Muscle of leg (tissue), 3 donors: ENCODE measurements at regions not wholly inside any gene's neighbourhood (a gene's known extent, or its start where the extent isn't known, plus 50 kb on each side); places are given as distances from the start of the nearest gene placed in this dataset.

ENCODE experiments used
- DNase-seq: peaks from one replicate; pipeline ENCODE4 v3.0.0; 2013
- H3K27ac ChIP-seq: one replicate; pipeline ENCODE4 v1.5.1; 2013; ENCODE audit warnings: mild to moderate bottlenecking, low read length, control low read depth
- H3K27me3 ChIP-seq: one replicate; pipeline ENCODE4 v1.6.1; 2013; ENCODE audit warnings: low read length; ENCODE audit not compliant: control insufficient read depth, insufficient read depth
- H3K36me3 ChIP-seq: one replicate; pipeline ENCODE4 v1.6.1; 2013; ENCODE audit warnings: low read length; ENCODE audit not compliant: control insufficient read depth, insufficient read depth
- H3K4me1 ChIP-seq: one replicate; pipeline ENCODE4 v1.6.1; 2013; ENCODE audit warnings: low read length; ENCODE audit not compliant: control insufficient read depth, insufficient read depth
- H3K4me3 ChIP-seq: one replicate; pipeline ENCODE4 v1.5.1; 2013; ENCODE audit warnings: low read length, control low read depth
- H3K9me3 ChIP-seq: replicated peaks from 2 replicates; pipeline ENCODE4 v1.6.1; 2013; ENCODE audit warnings: low read depth, low read length; ENCODE audit not compliant: control insufficient read depth
- WGBS: methylation state at CpG from one replicate; pipeline ENCODE4 v1.1.5; 2013; ENCODE audit warnings: missing lambda C conversion rate; ENCODE audit not compliant: insufficient coverage; 5-methylcytosine and 5-hydroxymethylcytosine counted together

DNA sequence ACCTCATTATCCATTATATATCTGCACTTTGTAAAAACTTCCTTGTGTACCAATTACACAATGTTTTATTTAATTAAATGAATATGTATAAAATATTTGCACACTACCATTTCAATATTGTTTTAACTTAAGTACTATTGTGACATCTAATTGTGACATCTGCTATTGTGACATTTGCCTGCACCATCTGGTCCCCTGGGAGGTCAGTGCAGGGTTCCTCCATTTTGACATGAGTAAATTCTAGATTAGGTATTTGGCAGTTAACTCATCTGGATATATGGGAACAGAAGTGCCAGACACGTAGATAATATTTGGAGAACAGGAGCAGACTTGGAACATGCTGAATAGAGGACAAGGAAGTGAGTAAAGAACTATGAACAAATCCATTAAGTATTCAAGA lies 332.1 kb downstream of the VGLL3 start:
- no CpG with 5 or more reads among the region's 1 CpG for WGBS
- H3K4me1 ChIP-seq: no peaks in the 10 kb centered on the region
- H3K36me3 ChIP-seq: no peaks in the 10 kb centered on the region
- no peaks in the 10 kb centered on the region for H3K9me3 ChIP-seq
- H3K27me3 ChIP-seq: no peaks in the 10 kb centered on the region
- no peak overlapping the region for H3K4me3 ChIP-seq
- H3K27ac ChIP-seq: no peak overlapping the region
- DNase-seq: no peak

DNA sequence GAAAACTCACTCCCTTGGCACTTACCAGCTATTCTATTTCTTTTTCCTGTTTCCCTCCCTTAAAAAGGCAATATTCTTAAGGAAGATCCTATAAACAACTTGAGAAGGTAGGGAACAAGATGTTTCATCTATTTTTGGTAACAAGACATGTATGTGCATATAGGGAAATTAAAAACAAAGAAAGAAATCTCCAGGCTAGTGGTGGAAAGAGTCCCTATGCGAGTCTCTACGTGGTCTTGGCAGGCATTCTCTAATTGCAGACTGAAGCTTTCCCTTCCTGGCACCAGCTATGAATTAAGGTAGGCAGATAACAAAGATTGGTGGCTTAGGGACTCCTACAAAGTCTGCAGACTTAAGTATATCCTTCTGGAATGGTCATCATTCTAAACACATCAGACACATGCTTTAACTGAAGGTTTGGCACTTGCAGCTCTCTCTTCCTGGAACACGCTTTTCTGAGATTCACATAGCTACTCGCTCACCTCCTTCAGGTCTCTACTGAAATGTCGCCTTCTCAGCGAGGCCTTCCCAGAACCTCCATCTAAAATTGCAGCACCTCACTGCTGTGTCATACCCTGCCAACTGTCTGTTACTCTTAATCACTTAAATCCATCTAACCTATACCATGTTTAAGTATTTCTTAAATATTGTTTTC lies 336.0 kb downstream of the VGLL3 start:
- Histone ChIP-seq H3K27ac (no peak overlapping the region), H3K9me3 (no peaks in the 10 kb centered on the region), H3K4me1 (no peaks in the 10 kb centered on the region), H3K36me3 (no peaks in the 10 kb centered on the region), H3K27me3 (no peaks in the 10 kb centered on the region), H3K4me3 (no peak overlapping the region)
- WGBS: 79% methylated on average over 3 of the region's 6 CpGs
- no peak for DNase-seq

DNA sequence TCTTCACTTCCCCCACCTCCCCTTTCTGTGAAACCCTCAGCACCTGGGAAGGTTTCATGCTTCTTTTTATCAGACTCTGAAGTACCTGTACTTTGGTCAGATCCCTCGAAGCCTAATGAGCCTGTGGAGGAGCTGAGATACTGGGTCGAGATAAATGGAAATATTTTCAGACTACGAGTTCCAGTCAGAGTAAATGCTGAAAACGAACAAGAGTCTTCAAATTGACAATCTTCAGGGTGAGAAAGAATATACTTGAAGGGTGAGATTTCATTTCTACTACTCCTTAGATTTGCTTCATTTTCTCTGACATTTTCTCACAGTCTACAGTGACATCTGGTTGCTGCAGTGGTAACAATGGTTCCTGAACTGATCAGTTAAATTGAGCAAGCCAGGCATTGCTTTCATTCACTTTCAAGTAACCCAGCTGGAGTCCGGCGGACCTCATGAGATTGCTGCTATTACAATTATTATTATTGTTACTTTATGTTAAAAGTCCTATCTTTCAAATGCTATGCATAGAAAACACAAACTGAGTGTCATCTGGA lies 337.2 kb downstream of the VGLL3 start:
- Histone ChIP-seq H3K4me3 (no peak overlapping the region), H3K4me1 (no peaks in the 10 kb centered on the region), H3K9me3 (no peaks in the 10 kb centered on the region), H3K36me3 (no peaks in the 10 kb centered on the region), H3K27ac (no peak overlapping the region), H3K27me3 (no peaks in the 10 kb centered on the region)
- WGBS: 64% methylated on average over 2 of the region's 6 CpGs
- no peak for DNase-seq

DNA sequence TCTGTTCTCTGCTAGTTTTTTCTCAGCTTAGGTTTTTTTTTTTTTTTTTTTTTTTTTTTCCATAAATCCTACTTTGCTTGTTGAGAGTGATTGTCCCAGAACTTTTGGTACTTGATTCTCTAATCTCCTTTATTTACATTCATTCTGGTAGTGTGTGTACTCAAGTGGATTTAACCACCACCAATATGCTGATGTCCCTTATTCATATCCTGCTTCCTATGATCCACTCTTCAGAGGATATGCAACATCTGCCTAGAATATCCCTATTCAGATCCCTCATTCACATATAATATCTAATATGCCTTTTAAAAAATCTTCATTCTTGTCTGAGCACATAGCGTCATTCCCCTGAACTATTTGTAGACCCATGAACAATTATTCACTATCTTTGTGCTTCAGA lies 342.9 kb downstream of the VGLL3 start:
- H3K4me1 ChIP-seq: no peaks in the 10 kb centered on the region
- no peak overlapping the region for H3K4me3 ChIP-seq
- no peaks in the 10 kb centered on the region for H3K27me3 ChIP-seq
- WGBS: no CpG with 5 or more reads among the region's 1 CpG
- no peak for DNase-seq
- H3K9me3 ChIP-seq: no peaks in the 10 kb centered on the region
- H3K36me3 ChIP-seq: no peaks in the 10 kb centered on the region
- no peak overlapping the region for H3K27ac ChIP-seq

DNA sequence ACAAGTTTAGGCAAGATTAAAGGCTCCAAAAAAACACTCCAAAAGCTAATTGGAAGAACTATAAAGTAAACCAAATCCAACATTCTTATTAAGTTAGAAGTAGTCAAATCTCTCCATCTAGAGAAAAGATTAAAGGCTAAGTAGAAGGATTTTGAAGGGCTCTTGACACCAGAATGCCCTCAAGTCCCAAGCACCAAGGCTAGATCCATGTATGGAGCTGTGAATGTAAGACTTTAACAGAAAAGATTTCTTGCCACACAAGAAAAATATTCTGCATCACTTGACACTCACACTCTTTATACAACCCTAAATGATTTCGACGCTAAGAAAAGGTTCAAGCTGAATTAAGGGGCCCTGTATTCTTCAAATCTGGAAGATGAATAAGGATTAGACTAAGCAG lies 345.2 kb downstream of the VGLL3 start:
- WGBS: no CpG with 5 or more reads among the region's 2 CpGs
- no peak for DNase-seq
- Histone ChIP-seq H3K9me3 (no peaks in the 10 kb centered on the region), H3K27me3 (no peaks in the 10 kb centered on the region), H3K27ac (no peak overlapping the region), H3K4me1 (no peaks in the 10 kb centered on the region), H3K36me3 (no peaks in the 10 kb centered on the region), H3K4me3 (no peak overlapping the region)

DNA sequence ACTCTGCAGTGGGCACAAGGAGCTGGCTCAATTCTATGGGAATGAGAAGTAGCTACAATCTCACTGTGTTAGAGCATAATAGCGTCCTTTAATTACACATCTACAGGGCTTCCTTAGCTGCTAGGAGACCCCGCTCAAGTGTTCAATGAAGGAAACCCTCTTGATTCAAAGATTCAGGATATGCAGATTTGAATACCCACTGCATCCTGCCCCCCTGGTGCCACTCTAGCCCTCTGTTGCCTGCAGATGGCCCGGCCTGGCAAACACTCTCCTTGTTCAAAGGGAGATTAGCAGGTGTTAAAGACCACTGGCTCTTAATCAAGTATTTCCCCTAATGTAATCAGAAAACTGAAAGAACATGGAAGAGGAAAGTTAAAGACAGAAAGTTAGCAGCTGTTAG lies 356.6 kb downstream of the VGLL3 start:
- WGBS: 75% methylated on average over 2 of the region's 3 CpGs
- no peak overlapping the region for H3K27ac ChIP-seq
- H3K9me3 ChIP-seq: no peaks in the 10 kb centered on the region
- H3K4me1 ChIP-seq: no peaks in the 10 kb centered on the region
- peak; percentile 5 for DNase-seq
- no peak overlapping the region for H3K4me3 ChIP-seq
- no peaks in the 10 kb centered on the region for H3K36me3 ChIP-seq
- H3K27me3 ChIP-seq: no peaks in the 10 kb centered on the region

DNA sequence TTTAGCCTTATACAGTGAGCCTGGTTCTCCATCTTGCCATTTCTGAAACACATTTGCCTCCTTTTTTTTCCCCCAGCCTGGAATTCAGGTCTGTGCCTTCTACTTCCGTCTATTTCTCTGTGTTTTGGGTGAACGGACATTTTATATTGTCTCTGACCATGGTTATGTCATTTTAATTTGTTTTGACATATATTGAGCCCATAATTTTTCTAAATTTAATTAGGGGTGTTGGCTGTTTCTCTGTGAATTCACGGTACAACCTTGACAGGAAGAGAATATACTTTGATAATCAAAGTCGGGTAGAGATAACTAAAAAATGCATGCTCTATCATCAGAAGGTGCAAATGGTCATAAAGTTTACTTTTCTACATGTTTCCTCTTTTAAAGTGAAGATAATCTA lies 361.4 kb downstream of the VGLL3 start:
- Histone ChIP-seq H3K27me3 (no peaks in the 10 kb centered on the region), H3K27ac (no peak overlapping the region), H3K4me3 (no peak overlapping the region), H3K36me3 (no peaks in the 10 kb centered on the region), H3K9me3 (no peaks in the 10 kb centered on the region), H3K4me1 (no peaks in the 10 kb centered on the region)
- no CpG with 5 or more reads among the region's 4 CpGs for WGBS
- no peak for DNase-seq

DNA sequence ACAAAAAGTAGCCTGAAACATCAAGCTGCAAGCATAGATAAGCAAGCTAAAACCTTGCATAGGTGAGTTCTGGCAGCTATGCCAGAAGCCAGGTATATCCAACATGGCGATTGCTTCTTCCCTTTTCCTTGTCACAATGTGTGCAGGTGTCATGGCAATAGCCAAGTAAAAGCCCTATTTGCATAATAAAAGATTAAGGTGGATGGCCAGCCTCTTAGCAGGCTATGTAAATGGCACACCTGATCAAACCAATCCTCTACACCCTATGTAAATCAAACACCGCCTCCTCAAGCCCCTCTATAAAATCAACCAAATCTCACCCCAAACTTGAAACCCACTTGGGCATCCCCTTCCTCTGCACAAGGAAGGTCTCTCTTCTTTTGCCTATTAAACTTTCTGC lies 366.8 kb downstream of the VGLL3 start:
- DNase-seq: no peak
- no peak overlapping the region for H3K27ac ChIP-seq
- WGBS: no CpG with 5 or more reads among the region's 2 CpGs
- H3K9me3 ChIP-seq: no peaks in the 10 kb centered on the region
- H3K27me3 ChIP-seq: no peaks in the 10 kb centered on the region
- no peaks in the 10 kb centered on the region for H3K36me3 ChIP-seq
- no peaks in the 10 kb centered on the region for H3K4me1 ChIP-seq
- no peak overlapping the region for H3K4me3 ChIP-seq

DNA sequence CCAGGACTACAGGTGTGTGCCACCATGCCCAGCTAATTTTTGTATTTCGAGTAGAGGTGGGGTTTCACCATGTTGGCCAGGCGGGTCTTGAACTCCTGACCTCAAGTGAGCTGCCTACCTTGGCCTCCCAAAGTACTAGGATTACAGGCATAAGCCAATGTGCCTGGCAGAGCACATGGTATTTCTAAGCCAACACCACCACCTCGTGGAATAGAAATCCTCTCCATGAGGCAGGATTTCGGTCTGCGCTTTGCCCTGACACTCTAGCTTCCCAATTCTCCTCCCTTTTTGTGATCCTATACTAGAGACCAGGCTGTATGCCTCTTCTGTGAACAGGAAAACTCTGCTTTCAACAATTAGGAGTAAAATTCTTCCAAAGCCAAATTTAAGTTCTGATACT lies 372.2 kb downstream of the VGLL3 start:
- Histone ChIP-seq H3K4me1 (no peaks in the 10 kb centered on the region), H3K36me3 (no peaks in the 10 kb centered on the region), H3K27ac (no peak overlapping the region), H3K9me3 (peaks cover 10% of the 10 kb centered on the region), H3K27me3 (no peaks in the 10 kb centered on the region), H3K4me3 (no peak overlapping the region)
- no peak for DNase-seq
- 93% methylated on average over 3 of the region's 5 CpGs for WGBS

DNA sequence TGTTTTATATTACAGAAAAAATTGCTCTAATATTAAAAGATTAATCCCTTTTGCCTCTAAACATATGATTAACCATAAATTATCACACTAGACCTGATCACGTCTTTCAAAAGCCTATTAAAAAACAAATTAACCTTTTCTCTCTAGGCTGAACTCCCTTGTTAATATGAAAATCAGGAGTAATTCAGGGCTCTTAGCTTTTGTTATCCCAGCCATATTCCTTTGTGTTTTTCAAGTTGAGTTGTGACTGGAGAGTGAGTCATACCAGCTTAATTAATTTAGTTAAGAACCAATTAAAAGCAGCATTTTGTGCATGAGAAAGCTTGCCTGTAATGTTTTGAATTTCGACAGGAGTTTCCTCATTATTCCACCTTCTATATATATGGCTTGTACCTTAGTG lies 385.8 kb downstream of the VGLL3 start:
- no peaks in the 10 kb centered on the region for H3K9me3 ChIP-seq
- no CpG with 5 or more reads among the region's 2 CpGs for WGBS

DNA sequence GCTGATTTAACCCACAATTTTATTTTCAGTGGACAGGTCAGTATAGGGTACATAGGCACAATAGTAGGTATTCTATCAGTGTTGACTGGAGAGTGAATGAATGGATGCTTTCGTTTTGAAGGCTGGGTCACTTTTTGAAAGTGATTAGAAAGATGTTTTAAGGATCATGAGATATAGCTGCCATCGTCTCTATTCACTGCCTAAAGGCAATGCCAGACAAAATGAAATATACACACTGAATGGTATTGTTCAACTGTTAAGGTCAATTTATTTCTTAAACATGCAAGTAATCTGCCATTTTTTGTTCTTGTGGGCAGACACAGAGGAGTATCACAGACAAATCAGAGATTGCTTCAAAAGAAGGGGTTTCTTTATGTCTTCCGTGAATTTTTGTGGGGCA lies 395.3 kb downstream of the VGLL3 start:
- no peak overlapping the region for H3K4me3 ChIP-seq
- no CpG with 5 or more reads among the region's 3 CpGs for WGBS
- no peaks in the 10 kb centered on the region for H3K36me3 ChIP-seq
- no peak overlapping the region for H3K27ac ChIP-seq
- H3K4me1 ChIP-seq: no peaks in the 10 kb centered on the region
- H3K9me3 ChIP-seq: no peaks in the 10 kb centered on the region
- no peaks in the 10 kb centered on the region for H3K27me3 ChIP-seq
- no peak for DNase-seq

More for the DNA sequence above, 385.8 kb downstream of the VGLL3 start:
- no peak overlapping the region for H3K27ac ChIP-seq
- DNase-seq: no peak
- H3K4me3 ChIP-seq: no peak overlapping the region
- H3K4me1 ChIP-seq: no peaks in the 10 kb centered on the region
- no peaks in the 10 kb centered on the region for H3K36me3 ChIP-seq
- H3K27me3 ChIP-seq: no peaks in the 10 kb centered on the region
